Fibroblast of the aortic adventitia (primary cell): ENCODE measurements at regions not wholly inside any gene's neighbourhood (a gene's known extent, or its start where the extent isn't known, plus 50 kb on each side); places are given as distances from the start of the nearest gene placed in this dataset.

ENCODE experiments used
- DNase-seq: peaks from one replicate; pipeline ENCODE4 v3.0.0-alpha.2; 2010; ENCODE audit warnings: low read depth
- H3K4me3 ChIP-seq: 2 replicates; pipeline ENCODE4 v1.5.1; 2011; ENCODE audit warnings: low read depth, mild to moderate bottlenecking, control low read depth, low read length, moderate library complexity
- TF ChIP-seq, protein P1 (sequence below): IDR thresholded peaks from 2 replicates; pipeline ENCODE4 v1.5.1; 2011; ENCODE audit warnings: mild to moderate bottlenecking, low read length, control low read depth, inconsistent platforms; ENCODE audit not compliant: insufficient read depth

DNA sequence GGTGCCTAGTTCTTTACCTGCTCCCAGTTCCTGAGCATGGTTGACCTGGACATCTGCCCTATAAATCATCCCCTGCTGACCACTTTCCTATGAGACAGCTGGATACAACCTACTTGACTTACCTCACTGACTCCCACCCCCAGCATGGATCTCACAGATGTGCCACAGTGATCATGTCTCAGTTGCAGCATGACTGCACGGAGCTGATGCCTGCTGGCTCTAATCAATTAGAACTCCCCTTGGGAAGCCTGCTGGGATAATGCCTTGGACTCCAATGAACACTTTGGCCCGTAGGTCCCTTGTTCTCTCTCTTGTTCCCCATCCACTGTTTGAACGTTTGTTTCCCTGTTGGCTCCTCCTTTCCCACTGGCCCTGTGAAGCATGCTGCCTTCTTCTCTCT lies 271.2 kb upstream of the IGFBP3 start:
- no peak overlapping the region for H3K4me3 ChIP-seq
- DNase-seq: no peak

GRCh38 chr7:46191776-46192175 lies 270.7 kb upstream of the IGFBP3 start:
- no peak overlapping the region for H3K4me3 ChIP-seq
- TF ChIP-seq, protein P1, sequence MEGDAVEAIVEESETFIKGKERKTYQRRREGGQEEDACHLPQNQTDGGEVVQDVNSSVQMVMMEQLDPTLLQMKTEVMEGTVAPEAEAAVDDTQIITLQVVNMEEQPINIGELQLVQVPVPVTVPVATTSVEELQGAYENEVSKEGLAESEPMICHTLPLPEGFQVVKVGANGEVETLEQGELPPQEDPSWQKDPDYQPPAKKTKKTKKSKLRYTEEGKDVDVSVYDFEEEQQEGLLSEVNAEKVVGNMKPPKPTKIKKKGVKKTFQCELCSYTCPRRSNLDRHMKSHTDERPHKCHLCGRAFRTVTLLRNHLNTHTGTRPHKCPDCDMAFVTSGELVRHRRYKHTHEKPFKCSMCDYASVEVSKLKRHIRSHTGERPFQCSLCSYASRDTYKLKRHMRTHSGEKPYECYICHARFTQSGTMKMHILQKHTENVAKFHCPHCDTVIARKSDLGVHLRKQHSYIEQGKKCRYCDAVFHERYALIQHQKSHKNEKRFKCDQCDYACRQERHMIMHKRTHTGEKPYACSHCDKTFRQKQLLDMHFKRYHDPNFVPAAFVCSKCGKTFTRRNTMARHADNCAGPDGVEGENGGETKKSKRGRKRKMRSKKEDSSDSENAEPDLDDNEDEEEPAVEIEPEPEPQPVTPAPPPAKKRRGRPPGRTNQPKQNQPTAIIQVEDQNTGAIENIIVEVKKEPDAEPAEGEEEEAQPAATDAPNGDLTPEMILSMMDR: no peak
- DNase-seq: peak; percentile 25

More for the DNA sequence above, 271.2 kb upstream of the IGFBP3 start:
- TF ChIP-seq, protein P1: no peak

DNA sequence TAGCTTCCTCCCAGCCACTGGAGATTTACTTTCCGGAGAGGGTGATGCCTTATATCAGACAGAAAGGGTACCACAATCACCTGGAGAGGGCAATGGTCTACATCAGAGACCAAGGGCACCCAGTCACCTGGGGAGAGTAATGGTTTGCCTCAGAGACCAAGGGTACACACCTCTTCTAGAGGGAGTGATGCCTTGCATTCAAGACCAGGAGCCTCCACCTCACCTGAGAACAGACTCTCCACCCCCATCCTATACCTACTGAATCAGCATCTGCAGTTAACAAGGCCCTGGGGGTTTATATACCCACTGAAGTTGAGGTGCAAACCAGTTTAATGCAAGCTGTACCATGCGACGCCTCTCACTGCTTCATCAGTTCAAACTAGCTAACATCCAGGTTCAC lies 270.2 kb upstream of the IGFBP3 start:
- DNase-seq: no peak
- TF ChIP-seq, protein P1: no peak
- no peak overlapping the region for H3K4me3 ChIP-seq

- no peak overlapping the region for H3K4me3 ChIP-seq
- TF ChIP-seq, protein P1: no peak
- DNase-seq: no peak
Observed at GRCh38 chr7:46189255-46189790, 268.3 kb upstream of the IGFBP3 start.

DNA sequence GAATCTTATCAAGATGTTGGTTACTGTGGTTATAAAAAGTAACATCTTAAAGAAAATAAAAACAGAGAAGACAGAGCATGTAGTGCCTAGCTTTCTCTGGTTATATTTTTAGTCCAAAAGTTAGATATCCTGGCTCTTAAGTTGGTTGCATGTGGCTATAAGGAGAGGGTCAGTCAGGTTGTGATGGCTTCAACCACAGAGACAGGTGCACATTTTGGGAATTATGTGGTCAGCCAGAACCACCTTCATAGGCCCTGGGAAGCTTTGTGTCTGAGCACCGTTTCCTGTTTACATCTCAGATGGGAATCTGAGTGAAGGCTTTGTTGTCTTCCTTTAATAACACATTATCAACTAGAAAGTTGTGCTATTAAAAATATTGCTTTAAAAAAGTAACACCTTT lies 265.1 kb upstream of the IGFBP3 start:
- DNase-seq: no peak
- H3K4me3 ChIP-seq: no peak overlapping the region
- TF ChIP-seq, protein P1: no peak

DNA sequence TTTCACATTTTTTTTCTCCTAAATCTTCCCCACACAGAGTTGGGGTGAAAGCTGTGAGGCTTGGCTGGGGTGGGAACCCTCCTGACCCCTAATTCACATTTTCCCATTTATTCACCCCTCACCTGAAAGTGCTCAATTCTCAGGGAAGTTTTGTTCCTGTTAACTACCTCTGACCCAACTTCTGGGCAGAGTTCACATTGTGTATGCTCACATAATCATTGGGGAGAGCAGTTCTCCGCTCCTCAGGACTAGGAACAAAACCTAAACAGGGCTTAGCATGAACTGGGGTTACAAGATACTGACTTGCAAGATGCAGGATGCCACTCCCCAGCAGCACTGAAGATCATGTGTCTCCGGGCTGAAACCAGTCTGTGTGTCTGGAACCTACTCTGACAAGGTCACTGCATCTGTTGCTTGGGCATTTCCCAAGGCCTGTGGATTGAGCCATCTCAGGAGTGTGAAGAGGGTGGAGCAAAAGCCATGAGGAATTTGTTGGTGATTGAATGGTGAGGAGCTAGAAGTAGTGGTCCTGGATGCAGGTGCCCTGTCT lies 258.1 kb upstream of the IGFBP3 start:
- H3K4me3 ChIP-seq: no peak overlapping the region
- DNase-seq: no peak
- TF ChIP-seq, protein P1: no peak

DNA sequence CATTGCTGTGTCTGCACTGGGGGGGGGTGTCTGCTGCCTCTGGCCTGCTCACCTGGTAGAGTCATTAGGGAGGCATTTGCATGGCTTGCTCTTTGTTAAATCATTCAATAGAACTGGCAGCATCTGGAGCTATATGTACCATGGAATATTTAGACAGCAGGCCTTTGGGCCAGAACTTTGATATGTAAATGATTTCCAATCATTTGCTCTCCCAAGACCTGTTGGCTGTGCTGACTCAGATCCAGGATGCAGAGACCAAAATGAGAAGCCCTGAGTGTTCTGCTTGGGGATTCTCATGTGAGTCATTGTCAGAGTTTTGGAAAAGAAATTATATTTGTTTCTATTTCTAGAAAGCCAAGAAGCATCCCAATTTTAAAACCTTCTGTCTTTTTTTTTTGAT lies 257.6 kb upstream of the IGFBP3 start:
- no peak overlapping the region for H3K4me3 ChIP-seq
- TF ChIP-seq, protein P1: no peak
- peak; percentile 58 for DNase-seq
